Skin of body (tissue), 1 donor: ENCODE measurements at regions not wholly inside any gene's neighbourhood (a gene's known extent, or its start where the extent isn't known, plus 50 kb on each side); places are given as distances from the start of the nearest gene placed in this dataset.
"Not testable (repeated sequence)": the region's sequence is repeated elsewhere in the genome, so short reads cannot be mapped to it uniquely, and the experiment has no call there.

Source experiments
- DNase-seq: peaks from one replicate; lab custom pipeline; 2025; lab: John Stamatoyannopoulos, UW

DNA sequence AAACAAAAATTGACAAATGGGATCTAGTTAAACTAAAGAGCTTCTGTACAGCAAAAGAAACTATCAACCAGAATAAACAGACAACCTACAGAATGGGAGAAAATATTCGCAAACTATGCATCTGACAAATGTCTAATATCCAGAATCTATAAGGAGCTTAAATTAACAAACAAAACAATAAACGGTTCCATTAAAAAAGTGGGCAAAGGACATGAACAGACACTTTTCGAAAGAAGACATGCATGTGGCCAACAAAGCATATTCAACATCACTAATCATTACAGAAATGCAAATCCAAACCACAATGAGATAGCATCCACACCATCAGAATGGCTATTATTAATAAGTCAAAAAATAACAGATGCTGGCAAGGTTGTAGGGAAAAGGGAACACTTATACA, 50.5 kb upstream of the MED13L start:
- DNase-seq, result not testable (repeated sequence)

DNA sequence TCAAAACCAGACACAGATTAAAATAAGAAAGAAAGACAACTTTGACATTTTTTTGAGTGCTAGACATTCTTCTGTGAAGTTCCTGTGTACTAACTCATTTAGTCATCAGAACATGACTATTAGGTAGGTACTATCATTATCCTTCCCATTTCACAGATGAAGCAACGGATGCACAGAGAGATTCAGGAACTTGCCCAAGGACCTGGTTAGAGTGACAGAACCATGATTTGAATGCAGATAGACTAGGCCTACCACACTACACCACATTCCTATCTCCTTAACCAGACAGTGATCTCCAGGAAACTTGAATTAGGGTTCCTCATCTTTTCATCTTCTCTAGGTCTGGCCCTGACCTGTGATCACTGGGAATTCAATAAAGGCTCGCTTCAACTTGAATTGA, 54.4 kb upstream of the MED13L start:
- no peak for DNase-seq

DNA sequence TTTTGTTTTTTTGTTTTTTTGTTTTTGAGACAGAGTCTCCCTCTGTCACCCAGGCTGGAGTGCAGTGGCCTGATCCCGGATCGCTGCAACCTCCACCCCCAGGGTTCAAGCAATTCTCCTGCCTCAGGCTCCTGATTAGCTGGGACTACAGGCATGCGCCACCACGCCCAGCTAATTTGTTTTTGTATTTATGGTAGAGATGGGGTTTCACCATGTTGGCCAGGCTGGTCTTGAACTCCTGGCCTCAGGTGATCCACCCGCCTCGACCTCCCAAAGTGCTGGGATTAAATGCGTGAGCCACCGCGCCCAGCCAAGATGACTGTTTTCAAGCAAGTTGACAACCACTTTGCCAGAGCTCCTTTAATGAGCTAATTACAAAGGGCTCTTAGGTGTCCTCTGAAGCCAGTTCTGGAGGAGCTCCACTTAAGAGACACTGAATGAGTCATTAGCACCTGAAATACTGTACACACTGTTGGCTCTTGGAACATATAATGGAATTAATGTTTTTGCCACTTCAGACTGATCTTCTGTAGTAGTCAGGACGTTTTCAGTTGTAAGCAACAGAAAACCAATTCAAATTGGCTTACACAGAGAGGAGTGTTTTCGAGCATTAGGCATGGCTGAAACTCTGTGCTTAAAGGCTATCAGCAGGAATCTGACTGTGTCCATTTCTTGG, 55.4 kb upstream of the MED13L start:
- DNase-seq, result no peak

DNA sequence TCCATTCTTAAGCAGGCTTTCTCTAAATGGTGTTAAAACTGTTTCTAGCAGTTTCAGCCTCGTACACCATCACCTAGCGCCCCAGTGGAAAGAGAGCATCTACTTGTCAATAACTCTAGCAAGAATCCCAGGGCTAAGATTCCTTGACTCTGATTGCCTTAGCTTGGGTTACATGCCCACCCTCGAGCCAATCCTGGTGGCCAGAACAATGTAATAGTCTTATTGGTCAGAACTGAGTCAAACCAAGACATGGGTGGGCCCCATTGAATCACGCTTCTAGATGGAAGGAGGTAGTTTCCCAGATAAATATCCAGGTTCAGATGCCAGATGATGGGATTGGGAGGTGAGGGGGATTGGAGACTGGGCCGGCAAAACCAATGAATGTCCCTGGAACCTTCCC, 55.9 kb upstream of the MED13L start:
- DNase-seq, result no peak

DNA sequence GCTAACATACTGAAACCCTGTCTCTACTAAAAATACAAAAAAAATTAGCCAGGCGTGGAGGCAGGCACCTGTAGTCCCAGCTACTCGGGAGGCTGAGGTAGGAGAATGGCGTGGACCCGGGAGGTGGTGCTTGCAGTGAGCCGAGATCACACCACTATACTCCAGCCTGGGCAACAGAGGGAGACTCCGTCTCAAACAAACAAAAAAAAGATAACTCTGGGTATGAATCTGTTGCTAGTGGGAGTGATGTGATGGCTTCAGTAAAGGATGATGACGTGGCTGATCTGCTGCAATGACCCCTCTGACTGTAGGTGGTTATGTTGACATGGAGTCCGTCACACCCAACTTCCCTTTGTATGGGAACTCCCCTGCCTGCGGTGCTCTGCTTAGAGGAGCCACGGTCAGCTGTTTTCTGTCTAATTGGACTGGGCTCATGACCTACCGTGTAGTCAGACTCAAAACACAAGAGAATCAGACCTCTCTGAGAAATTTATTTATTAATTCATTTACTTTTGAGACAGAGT, 59.1 kb upstream of the MED13L start:
- DNase-seq, result no peak

DNA sequence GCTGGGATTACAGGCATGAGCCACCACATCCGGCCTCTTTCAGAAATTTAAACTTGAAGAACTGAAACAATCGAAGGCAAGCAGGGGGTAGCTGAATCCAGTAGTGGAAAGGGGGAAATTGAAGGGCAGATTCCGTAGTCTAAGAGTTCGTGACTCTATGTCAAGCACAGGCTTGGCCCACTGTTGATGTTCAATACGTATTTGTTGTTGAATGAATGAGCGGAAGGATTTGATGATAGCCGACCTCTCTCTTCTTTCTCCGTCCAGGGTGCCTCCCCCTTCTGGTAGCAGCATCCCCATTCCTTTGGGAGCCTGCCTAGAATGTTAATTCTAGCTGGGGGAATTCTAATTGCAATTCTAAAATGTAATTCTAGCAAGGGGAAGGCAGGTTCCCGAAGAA, 59.8 kb upstream of the MED13L start:
- DNase-seq, result no peak

DNA sequence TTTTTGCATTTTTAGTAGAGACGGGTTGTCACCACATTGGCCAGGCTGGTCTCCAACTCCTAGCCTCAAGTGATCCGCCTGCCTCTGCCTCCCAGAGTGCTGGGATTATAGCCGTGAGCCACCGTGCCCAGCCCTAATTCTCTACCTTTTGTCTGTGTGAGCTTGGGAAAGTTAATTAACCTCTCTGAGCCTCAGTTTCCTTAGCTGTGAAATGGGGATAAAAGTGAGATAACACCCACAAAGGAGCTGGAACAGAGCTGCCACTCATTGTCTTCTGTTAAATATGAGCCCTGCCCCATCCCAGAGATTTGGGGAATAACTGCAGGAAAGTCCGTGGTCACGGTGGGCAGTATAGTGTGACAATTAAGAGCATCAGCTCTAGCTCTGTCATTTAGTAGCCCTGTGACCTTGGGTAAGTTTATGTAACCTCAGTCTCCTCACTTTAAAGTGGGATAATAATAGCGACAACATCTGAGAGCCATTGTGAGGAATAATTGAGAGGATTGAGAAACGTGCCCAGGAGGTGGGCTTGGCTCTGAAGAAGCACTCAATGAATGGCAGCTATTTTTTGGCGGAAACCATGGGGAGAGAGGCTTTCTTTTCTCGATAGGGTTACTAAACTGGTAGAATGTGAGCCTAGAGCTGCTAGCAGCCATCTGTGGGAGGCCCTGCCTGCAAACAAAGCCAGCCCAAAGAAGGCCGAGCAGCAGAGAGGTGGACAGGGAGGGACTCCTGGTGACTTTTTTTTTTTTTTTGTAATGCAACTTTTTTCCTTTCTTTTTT, 60.8 kb upstream of the MED13L start:
- DNase-seq, result no peak

DNA sequence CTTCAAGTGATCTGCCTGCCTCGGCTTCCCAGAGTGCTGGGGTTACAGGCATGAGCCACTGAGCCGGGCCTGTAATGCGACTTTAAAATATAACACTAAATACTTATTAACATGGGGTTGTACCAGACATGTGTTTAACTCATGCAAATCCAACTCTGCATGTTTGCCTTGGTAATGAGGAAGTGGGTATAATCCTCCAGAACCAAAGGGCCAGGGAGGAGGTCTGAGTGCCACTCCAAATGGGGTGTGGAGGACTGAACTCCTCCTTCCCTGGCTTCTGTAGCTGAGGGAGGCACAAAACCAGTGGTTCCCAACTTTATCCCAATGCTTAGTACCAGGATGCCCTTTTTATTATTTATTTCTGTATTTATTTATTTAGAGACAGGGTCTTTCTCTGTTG, 61.6 kb upstream of the MED13L start:
- DNase-seq, result no peak

DNA sequence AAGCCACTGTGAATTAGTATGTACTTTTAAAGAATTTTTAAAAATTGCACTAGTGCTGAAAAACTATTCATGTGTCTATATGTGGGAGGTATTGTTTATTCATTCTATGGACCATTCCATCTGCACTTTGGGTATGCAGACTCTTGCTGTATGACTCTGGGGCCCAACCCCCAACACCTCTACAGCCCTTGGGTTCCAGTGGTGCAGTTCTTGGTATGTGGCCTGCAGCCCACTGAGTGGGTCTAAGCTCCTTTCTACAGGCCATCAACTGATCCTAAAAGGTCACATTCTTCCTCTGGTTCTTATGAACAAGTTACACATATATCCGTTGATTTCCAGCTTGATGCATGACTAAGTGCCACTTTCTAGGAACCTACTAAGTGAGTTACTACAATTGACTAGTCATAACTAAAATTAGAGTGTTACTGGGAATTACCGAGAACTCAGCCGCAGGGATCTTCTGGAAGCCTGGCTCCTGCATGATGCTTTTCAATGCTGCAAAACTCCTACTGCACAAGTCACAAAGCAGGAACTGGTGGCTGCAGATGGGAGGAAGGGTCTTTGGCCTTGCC, 62.4 kb upstream of the MED13L start:
- DNase-seq, result no peak

DNA sequence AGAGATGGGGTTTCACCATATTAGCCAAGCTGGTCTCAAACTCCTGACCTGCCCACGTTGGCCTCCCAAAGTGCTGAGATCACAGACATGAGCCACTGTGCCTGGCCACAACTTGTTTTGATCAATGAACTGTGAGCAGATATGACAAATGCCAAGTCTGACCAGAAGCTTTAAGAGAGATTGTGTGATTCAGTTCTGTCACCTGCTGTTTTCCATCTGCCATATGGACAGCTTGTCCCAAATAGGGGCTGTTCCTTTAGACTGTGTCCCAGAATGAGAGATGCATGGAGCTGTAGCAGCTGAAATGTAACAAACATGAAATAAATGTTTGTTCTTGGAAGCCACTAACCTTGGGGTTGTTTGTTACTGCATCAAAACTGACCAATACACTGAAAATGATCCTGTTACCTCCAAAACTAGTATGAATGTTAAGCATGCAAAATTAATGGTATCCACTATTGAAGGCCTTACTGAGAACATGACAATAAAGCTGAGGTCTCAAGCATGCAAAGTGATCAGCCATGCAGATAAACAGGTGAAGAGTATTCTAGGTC, 65.9 kb upstream of the MED13L start:
- DNase-seq, result no peak

DNA sequence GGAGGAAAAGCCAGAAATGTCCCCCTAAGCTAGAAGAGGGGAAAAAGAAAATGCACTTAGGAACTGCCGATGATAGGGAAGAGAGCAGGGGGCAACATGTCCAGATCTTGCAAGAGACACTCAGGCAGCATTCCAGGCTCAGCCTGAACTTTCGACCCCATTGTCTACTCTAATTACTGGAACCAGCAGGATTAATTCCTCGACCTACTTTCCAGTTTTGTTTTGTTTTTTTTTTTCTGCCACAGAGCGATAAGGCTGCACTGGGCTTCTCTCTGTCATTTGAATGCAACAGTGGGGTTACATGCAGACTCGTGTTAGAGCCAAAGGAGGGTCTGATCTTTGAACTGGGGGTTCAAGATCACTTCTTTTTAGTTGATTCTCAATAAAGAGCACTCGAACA, 68.7 kb upstream of the MED13L start:
- no peak for DNase-seq

DNA sequence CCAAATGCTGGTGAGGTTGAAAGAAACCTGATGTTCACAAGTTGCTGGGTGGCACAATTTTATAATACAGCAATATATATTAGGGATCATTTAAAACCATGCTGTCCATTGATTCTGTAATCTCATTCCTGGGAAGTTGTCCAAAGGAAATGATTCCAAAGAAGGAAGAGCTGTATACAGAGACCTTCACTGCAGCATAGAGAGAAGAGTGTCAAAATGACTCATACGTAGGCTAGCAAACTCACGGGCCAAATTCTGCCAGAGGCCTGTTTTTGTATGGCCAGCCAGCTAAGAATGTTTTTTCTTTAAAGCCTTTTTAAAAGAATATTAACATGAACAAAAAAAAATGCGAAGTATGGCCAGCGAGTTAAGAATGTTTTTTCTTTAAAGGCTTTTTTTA, 69.2 kb upstream of the MED13L start:
- DNase-seq, result no peak

DNA sequence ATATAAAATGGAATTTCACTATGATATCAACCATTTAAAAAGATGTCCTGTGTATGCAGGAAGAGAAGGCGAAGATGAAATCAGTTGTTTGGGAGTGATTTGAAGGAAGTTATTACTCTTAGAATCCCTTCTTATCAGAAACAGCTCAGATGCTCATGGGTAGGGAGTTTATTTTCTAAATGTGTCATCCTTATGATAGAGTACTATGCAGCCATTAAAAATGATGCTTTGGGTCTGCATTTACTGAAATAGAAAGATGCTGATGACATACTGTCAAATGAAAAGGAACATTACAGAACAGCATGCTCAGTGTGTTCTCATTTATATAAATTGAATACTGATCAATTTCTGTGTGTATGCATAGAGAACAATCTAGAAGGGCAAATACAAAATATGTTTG, 69.8 kb upstream of the MED13L start:
- DNase-seq, result no peak

DNA sequence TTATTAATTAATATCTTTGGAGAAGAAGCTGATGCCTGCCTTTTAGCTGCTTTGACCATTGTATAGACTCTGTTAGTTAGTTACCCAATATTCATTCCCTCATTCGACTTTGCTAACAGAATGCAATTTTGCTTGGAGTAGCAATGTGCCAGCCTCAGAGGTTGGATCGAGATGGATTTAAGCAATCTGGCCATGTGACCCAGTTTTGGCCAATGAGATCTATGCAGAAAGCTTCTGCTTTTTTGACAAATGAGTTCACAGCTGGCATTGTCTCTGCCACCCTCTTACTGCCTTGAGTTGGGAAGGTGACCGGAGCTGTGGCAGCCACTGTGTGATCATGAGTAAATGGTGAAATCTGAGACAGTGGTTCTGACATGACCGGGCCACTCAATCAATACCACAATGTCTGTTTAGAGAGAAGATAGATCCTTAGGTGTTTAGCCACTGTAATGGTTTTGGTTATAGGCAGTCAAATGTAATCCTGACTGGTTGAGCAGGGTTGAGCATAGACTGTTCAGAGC, 74.9 kb upstream of the MED13L start:
- DNase-seq, result no peak

DNA sequence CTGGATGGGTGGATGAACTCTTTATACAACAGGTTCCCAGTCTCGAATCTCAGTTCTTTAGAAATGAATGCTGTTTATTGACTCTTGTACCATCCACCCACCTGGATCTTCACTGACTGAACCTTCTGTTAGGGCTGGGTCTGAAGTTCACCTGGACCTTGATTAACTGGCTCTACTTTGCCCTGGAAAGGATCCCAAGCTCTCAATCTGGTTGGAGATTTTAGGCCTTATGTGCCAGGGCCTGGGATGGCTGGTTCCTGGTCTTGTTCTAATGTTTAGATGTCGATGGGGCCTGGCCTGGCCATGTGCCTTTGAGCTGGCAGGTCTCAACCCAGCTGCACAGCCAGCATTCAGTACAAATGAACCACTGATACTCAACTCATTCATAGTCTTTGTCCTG, 76.5 kb upstream of the MED13L start:
- no peak for DNase-seq

DNA sequence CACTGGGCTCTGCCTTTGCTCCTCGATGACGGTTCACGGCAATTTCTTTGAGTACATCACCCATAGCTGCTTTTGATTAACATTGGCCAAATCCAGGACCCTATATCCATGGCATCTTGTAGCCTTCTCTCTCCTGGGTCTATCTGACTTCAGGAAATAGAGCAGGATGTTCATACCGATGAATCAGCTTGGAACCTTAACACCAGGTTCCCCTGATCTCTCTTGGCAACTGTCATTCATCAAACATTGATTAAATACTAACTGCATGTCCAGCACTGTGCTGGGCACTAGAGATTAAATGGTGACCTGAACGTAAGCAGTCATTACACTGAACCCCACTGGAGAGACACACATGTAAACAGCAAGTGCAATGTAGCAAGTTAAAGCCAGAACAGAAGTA, 77.0 kb upstream of the MED13L start:
- no peak for DNase-seq

DNA sequence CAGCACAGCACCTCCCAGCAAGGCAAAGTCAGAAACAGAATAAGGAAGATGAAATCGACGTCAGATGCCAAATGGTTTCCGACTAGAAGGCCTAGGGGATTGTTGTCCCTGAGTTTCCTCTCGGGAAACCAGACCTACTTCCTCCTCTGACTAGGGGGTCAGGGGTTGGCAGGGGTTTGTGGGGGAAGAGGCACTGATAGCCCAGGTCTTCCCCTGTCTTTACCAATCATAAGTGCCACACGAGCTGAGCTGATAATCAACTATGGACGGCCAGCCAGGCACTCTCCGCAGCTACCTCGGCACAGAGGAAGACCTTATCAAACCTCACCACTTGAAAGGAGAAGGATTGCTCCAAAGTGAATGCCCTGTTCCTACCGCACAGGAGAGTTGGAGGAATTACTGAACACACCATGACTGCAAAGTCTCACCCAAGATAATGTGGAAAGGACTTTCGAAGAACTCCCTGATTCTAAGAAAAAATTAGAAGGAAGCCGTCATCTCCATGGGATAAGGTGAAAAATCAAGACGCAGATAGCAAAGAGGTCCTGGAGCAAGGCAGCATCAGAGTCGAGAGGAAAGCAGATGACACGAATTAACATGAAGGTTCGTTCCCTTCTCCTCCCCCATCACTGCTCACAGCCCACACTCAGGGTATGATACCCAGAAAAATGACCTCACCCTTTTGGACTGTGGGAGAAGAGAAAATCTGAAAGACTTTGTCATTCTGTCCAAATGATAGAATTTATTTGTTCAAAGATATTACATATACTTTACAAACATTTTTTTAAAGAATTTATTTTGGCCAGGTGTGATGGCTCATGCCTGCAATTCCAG, 77.7 kb upstream of the MED13L start:
- no peak for DNase-seq

DNA sequence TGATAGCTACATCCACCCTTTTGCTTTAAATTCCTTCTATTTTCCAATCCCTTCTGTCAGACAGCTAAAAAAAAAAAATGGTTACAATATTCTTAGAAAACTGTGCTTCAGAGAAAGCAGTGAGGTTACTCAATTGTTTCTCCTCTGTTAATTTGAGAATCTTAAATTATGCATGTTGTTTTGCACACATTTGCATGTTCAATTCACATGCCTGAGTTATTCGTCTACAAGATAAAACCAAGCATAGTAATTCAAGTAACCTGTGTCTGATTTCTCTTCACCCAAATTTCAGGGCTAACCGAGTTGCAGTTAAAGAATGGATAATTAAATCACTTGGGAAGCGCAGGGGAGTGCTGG, 81.0 kb upstream of the MED13L start:
- no peak for DNase-seq

DNA sequence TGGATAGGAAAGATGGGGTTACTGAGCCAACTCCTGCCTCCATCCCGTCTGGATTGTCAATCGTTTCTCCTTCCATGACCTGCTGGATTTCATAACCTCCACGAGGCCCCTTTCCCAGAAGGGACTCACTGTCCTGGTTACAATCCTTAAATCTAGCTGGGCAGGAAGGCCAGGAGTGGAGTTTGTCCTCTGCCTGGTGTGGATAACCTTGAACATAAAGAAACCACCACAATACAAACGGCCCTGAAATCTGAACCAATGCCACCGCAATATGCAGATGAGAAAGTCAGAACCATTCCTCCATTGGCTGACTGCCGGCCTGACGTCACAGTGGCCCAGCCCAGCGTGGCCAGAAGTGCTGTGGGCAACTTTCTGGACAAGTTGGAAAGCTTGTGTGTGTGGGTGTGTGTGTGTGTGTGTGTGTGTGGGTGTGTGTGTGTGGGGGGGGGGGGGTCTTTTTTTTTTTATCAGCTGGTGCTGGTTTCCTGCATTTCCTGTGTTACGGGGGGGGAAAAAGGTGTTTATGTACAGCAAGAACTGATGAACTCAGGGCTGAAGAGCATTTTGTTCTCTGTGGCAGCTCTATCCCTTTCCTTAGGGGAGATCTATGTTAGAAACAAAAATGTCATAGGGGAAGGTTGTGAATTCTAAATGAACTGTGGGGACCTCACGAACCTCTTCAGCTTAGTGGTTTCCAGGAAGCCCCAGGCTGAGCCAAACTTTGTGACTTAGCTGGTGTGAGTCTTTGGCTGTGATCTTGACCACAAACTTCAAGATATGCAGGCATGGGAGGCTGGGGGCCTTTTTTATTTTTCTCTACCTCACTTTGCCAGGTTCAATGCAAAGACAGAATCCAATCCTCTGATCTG, 81.6 kb upstream of the MED13L start:
- peak; percentile 89 for DNase-seq
